H9 (cell line): ENCODE measurements at regions not wholly inside any gene's neighbourhood (a gene's known extent, or its start where the extent isn't known, plus 50 kb on each side); places are given as distances from the start of the nearest gene placed in this dataset.

Source experiments
- DNase-seq: peaks from one replicate; pipeline ENCODE4 v3.0.0-alpha.2; 2017
- H2AFZ ChIP-seq: one replicate; pipeline ENCODE4 v1.6.1; 2013; ENCODE audit warnings: mild to moderate bottlenecking, low read length, control low read depth, moderate library complexity
- H2AK5ac ChIP-seq: 2 replicates; pipeline ENCODE4 v1.6.1; 2013; ENCODE audit warnings: low read length, control low read depth, mixed read lengths; ENCODE audit not compliant: insufficient read length
- H2BK120ac ChIP-seq: one replicate; pipeline ENCODE4 v1.6.1; 2013; ENCODE audit warnings: low read depth, mild to moderate bottlenecking, low read length, control low read depth, inconsistent platforms; ENCODE audit not compliant: poor library complexity, severe bottlenecking
- H2BK12ac ChIP-seq: 2 replicates; pipeline ENCODE4 v1.6.1; 2013; ENCODE audit warnings: low read length, control low read depth, mixed read lengths, low read depth; ENCODE audit not compliant: insufficient read length
- H2BK15ac ChIP-seq: 2 replicates; pipeline ENCODE4 v1.6.1; 2013; ENCODE audit warnings: low read depth, low read length, control low read depth
- H2BK20ac ChIP-seq: one replicate; pipeline ENCODE4 v1.6.1; 2013; ENCODE audit warnings: low read depth, mild to moderate bottlenecking, low read length, control low read depth, inconsistent platforms; ENCODE audit not compliant: poor library complexity, severe bottlenecking
- H2BK5ac ChIP-seq: 2 replicates; pipeline ENCODE4 v1.6.1; 2013; ENCODE audit warnings: low read length, control low read depth, mixed read lengths; ENCODE audit not compliant: insufficient read length
- H3K14ac ChIP-seq: 2 replicates; pipeline ENCODE4 v1.6.1; 2013; ENCODE audit warnings: low read length, control low read depth; ENCODE audit not compliant: insufficient read depth
- H3K18ac ChIP-seq: 2 replicates; pipeline ENCODE4 v1.6.1; 2013; ENCODE audit warnings: low read depth, mild to moderate bottlenecking, mixed read lengths, low read length, control low read depth; ENCODE audit not compliant: insufficient read length
- H3K23ac ChIP-seq: 2 replicates; pipeline ENCODE4 v1.6.1; 2013; ENCODE audit warnings: low read length, control low read depth, mixed read lengths, low read depth; ENCODE audit not compliant: insufficient read length
- H3K23me2 ChIP-seq: 2 replicates; pipeline ENCODE4 v1.6.1; 2013; ENCODE audit warnings: low read depth, mild to moderate bottlenecking, mixed read lengths, low read length, control low read depth; ENCODE audit not compliant: insufficient read length, poor library complexity, severe bottlenecking
- H3K27ac ChIP-seq: 2 replicates; pipeline ENCODE4 v1.5.1; 2013; ENCODE audit warnings: low read length, control low read depth, mixed read lengths, low read depth; ENCODE audit not compliant: insufficient read length
- H3K27me3 ChIP-seq: 2 replicates; pipeline ENCODE4 v1.6.1; 2013; ENCODE audit warnings: low read length, control low read depth, inconsistent platforms; ENCODE audit not compliant: insufficient read depth
- H3K4ac ChIP-seq: 2 replicates; pipeline ENCODE4 v1.6.1; 2013; ENCODE audit warnings: low read depth, mild to moderate bottlenecking, control low read depth, inconsistent platforms, low read length, moderate library complexity
- H3K4me1 ChIP-seq: 2 replicates; pipeline ENCODE4 v1.6.1; 2013; ENCODE audit warnings: low read length, control low read depth, inconsistent platforms; ENCODE audit not compliant: insufficient read depth
- H3K4me2 ChIP-seq: 2 replicates; pipeline ENCODE4 v1.6.1; 2013; ENCODE audit warnings: low read length, control low read depth, mixed read lengths; ENCODE audit not compliant: insufficient read length, insufficient read depth
- H3K56ac ChIP-seq: 2 replicates; pipeline ENCODE4 v1.6.1; 2013; ENCODE audit warnings: low read depth, mild to moderate bottlenecking, mixed read lengths, low read length, control low read depth; ENCODE audit not compliant: insufficient read length
- H3K79me1 ChIP-seq: 2 replicates; pipeline ENCODE4 v1.6.1; 2013; ENCODE audit warnings: low read depth, mild to moderate bottlenecking, moderate library complexity, low read length, control low read depth, inconsistent platforms; ENCODE audit not compliant: insufficient read depth, poor library complexity, severe bottlenecking
- H3K79me2 ChIP-seq: 2 replicates; pipeline ENCODE4 v1.6.1; 2013; ENCODE audit warnings: low read length, control low read depth, inconsistent platforms; ENCODE audit not compliant: insufficient read depth
- H3K9ac ChIP-seq: 2 replicates; pipeline ENCODE4 v1.6.1; 2013; ENCODE audit warnings: low read length, control low read depth, mixed read lengths; ENCODE audit not compliant: insufficient read length; ENCODE audit errors: extremely low read depth
- H3K9me3 ChIP-seq: one replicate; pipeline ENCODE4 v1.6.1; 2013; ENCODE audit warnings: low read depth, low read length, inconsistent platforms; ENCODE audit not compliant: control insufficient read depth
- H3T11ph ChIP-seq: one replicate; pipeline ENCODE4 v1.6.1; 2013; ENCODE audit warnings: mild to moderate bottlenecking, low read length, control low read depth, inconsistent platforms
- H4K20me1 ChIP-seq: one replicate; pipeline ENCODE4 v1.6.1; 2013; ENCODE audit not compliant: control insufficient read depth, insufficient read length, insufficient read depth
- H4K5ac ChIP-seq: 2 replicates; pipeline ENCODE4 v1.6.1; 2013; ENCODE audit warnings: low read depth, mild to moderate bottlenecking, mixed read lengths, low read length, control low read depth; ENCODE audit not compliant: insufficient read length
- H4K8ac ChIP-seq: replicated peaks from 2 replicates; pipeline ENCODE4 v1.6.1; 2013; ENCODE audit warnings: low read length, control low read depth, mixed read lengths, low read depth; ENCODE audit not compliant: insufficient read length
- H4K91ac ChIP-seq: 2 replicates; pipeline ENCODE4 v1.6.1; 2013; ENCODE audit warnings: low read depth, mild to moderate bottlenecking, moderate library complexity, mixed read lengths, low read length, control low read depth; ENCODE audit not compliant: insufficient read length
- H3K27ac Mint-ChIP-seq, 3 experiments: 2 replicates in 2 of 3; 3 replicates in 1 of 3; pipeline ENCODE4 v1.8.0; 2020 to 2021; ENCODE audit warnings: mixed read lengths in 3 of 3, mild to moderate bottlenecking in 1 of 3, moderate library complexity in 1 of 3
- H3K27me3 Mint-ChIP-seq: 2 replicates; pipeline ENCODE4 v1.8.0; 2021; ENCODE audit warnings: low read depth, mild to moderate bottlenecking, moderate library complexity, mixed read lengths
- H3K36me3 Mint-ChIP-seq, 3 experiments: 2 replicates in 2 of 3; 3 replicates in 1 of 3; pipeline ENCODE4 v1.8.0; 2020 to 2021; ENCODE audit warnings: low read depth in 3 of 3, mixed read lengths in 3 of 3; ENCODE audit not compliant: insufficient read depth in 1 of 3
- H3K4me1 Mint-ChIP-seq, 2 experiments: 2 replicates each; pipeline ENCODE4 v1.8.0; 2020; ENCODE audit warnings: mixed read lengths in 2 of 2
- H3K4me3 Mint-ChIP-seq, 2 experiments: 2 replicates in 1 of 2; 3 replicates in 1 of 2; pipeline ENCODE4 v1.8.0; 2020 to 2021; ENCODE audit warnings: mild to moderate bottlenecking in 2 of 2, mixed read lengths in 2 of 2, moderate library complexity in 1 of 2
- H3K9me3 Mint-ChIP-seq, 2 experiments: 2 replicates in 1 of 2; 3 replicates in 1 of 2; pipeline ENCODE4 v1.8.0; 2020; ENCODE audit warnings: mild to moderate bottlenecking in 2 of 2, mixed read lengths in 2 of 2, moderate library complexity in 1 of 2
- CTCF ChIP-seq: fragments of 200-600 bp; sonication (generic); conservative IDR thresholded peaks from 3 replicates; pipeline ENCODE4 v1.8.0; 2021; ENCODE audit warnings: antibody characterized with exemption, mild to moderate bottlenecking

DNA sequence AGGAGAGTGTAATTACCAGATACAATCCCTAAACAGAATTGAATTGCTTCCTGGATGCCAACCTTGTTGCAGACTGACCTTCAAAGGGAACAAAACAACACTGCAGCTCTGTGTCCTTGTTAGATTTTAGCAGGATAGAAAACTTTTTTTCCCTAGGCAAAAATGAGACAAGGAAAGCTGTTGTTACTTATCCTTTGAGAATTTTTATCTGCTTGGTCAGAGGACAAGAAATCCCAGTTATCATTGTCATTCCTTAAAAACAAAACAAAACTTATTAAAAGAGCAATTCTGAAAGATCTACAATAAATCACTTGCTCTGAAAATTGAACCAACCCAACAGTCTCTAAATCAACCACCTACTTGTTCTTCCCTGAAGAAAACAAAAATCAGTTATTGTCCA is 652.6 kb downstream of the REEP3 start:
- Mint-ChIP-seq H3K27ac (no peak overlapping the region), H3K27me3 (no peaks in the 10 kb centered on the region), H3K36me3 (no peaks in the 10 kb centered on the region), H3K9me3 (no peaks in the 10 kb centered on the region), H3K4me1 (no peaks in the 10 kb centered on the region), H3K4me3 (no peak overlapping the region)
- Histone ChIP-seq H2BK12ac (no peak overlapping the region), H3K79me1 (no peaks in the 10 kb centered on the region), H4K20me1 (no peaks in the 10 kb centered on the region), H3K23me2 (no peaks in the 10 kb centered on the region), H2BK120ac (no peak overlapping the region), H3K56ac (no peak overlapping the region), H3K79me2 (no peaks in the 10 kb centered on the region), H2BK5ac (no peak overlapping the region), H3T11ph (no peak overlapping the region), H2AK5ac (no peak overlapping the region), H3K9me3 (no peaks in the 10 kb centered on the region), H3K27ac (no peak overlapping the region), H3K4me1 (no peaks in the 10 kb centered on the region), H4K5ac (no peak overlapping the region), H3K4ac (no peak overlapping the region), H2BK15ac (no peak overlapping the region), H4K8ac (no peak overlapping the region), H3K18ac (no peak overlapping the region), H2BK20ac (no peak overlapping the region), H3K4me2 (no peak overlapping the region), H3K14ac (no peak overlapping the region), H2AFZ (peak overlapping the region; percentile 32), H4K91ac (no peak overlapping the region), H3K23ac (no peak overlapping the region), H3K27me3 (no peaks in the 10 kb centered on the region), H3K9ac (no peak overlapping the region)
- no peak for TF ChIP-seq CTCF
- no peak for DNase-seq
